Mucosa of rectum (tissue), 2 donors: ENCODE measurements at regions not wholly inside any gene's neighbourhood (a gene's known extent, or its start where the extent isn't known, plus 50 kb on each side); places are given as distances from the start of the nearest gene placed in this dataset.
"Not testable (repeated sequence)": the region's sequence is repeated elsewhere in the genome, so short reads cannot be mapped to it uniquely, and the experiment has no call there.

Experiments
- H3K27ac ChIP-seq, 2 donors: one replicate each; pipeline ENCODE4 v1.7.0; 2013; ENCODE audit warnings: inconsistent platforms in 2 of 2, low read depth in 2 of 2, low read length in 2 of 2
- H3K27me3 ChIP-seq, 2 donors: one replicate each; pipeline ENCODE4 v1.7.0; 2013; ENCODE audit warnings: low read length in 2 of 2; ENCODE audit not compliant: control insufficient read depth in 2 of 2, insufficient read depth in 2 of 2
- H3K36me3 ChIP-seq, 2 donors: one replicate each; pipeline ENCODE4 v1.7.0; 2013; ENCODE audit warnings: low read length in 2 of 2; ENCODE audit not compliant: control insufficient read depth in 2 of 2, insufficient read depth in 2 of 2
- H3K4me1 ChIP-seq, 2 donors: one replicate each; pipeline ENCODE4 v1.7.0; 2013; ENCODE audit warnings: low read length in 2 of 2, mild to moderate bottlenecking in 1 of 2; ENCODE audit not compliant: control insufficient read depth in 2 of 2, insufficient read depth in 2 of 2
- H3K4me3 ChIP-seq, 2 donors: one replicate each; pipeline ENCODE4 v1.7.0; 2013; ENCODE audit warnings: low read length in 2 of 2
- H3K9ac ChIP-seq, 2 donors: one replicate each; pipeline ENCODE4 v1.7.0; 2013; ENCODE audit warnings: low read length in 2 of 2, low read depth in 1 of 2, mild to moderate bottlenecking in 1 of 2
- H3K9me3 ChIP-seq, 2 donors: one replicate each; pipeline ENCODE4 v1.7.0; 2013; ENCODE audit warnings: low read length in 2 of 2; ENCODE audit not compliant: control insufficient read depth in 2 of 2
- donor health status: healthy.
- donor health status: Normal muscosa, but diverticular disease.

DNA sequence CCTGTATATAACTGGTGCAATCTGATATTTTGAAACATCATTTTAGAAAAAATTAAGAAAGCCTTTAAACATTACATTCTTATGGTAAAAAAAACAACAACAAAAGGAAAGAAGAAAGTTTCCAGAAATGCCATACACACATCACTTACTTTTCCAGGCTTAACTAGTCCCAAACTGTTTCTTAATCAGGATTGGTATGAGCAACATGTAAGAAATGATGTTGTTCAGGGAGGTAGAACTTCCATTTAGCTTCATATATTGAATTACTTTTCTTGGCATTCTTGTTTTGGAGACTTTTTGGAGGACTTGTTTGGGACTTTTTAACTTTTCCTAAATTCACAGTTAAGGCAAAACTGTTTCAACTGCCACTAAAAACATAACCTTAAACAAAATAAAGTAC lies 791.5 kb downstream of the METTL15 start:
- H3K9me3 ChIP-seq: no peaks in the 10 kb centered on the region
- no peaks in the 10 kb centered on the region for H3K4me1 ChIP-seq
- H3K27ac ChIP-seq: no peak overlapping the region
- H3K36me3 ChIP-seq: no peaks in the 10 kb centered on the region
- no peak overlapping the region for H3K4me3 ChIP-seq
- no peaks in the 10 kb centered on the region for H3K27me3 ChIP-seq
- no peak overlapping the region for H3K9ac ChIP-seq

DNA sequence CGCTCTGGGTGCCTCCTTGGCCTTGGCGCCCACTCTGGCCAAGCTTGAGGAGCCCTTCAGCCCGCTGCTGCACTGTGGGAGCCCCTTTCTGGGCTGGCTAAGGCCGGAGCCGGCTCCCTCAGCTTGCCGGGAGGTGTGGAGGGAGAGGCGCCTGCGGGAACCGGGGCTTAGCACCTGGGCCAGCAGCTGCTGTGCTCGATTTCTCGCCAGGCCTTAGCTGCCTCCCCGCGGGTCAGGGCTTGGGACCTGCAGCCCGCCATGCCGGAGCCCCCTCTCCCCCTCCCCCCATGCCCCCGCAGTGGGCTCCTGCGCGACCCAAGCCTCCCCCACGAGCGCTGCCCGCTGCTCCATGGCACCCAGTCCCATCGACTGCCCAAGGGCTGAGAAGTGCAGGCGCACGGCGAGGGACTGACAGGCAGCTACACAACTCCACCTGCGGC lies 782.4 kb downstream of the METTL15 start:
- not testable (repeated sequence) for H3K4me3 ChIP-seq, H3K27ac ChIP-seq, H3K36me3 ChIP-seq, H3K9ac ChIP-seq, H3K9me3 ChIP-seq, H3K27me3 ChIP-seq, H3K4me1 ChIP-seq

DNA sequence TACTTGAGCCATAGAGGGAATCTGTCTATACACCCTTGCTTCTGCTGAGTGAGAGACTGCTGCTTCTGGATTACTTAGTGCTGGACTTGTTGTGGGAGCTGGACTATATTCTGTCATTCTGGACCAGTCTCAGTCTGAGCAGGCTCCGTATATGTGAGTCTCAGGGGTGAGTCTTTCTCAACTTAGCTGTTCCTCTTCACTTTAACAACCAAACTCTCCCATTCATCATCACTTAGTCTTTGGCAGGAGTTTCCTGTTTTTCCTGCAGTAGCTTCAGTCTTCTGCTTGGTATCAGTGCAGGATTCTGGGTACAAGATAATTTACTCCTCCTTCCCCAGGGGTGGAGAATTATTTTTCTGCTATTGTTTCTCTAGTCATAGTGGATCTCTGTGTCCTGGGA lies 779.5 kb downstream of the METTL15 start:
- Histone ChIP-seq H3K9ac (no peak overlapping the region), H3K4me3 (no peak overlapping the region), H3K27ac (no peak overlapping the region), H3K4me1 (no peaks in the 10 kb centered on the region), H3K9me3 (no peaks in the 10 kb centered on the region), H3K27me3 (no peaks in the 10 kb centered on the region), H3K36me3 (no peaks in the 10 kb centered on the region)

DNA sequence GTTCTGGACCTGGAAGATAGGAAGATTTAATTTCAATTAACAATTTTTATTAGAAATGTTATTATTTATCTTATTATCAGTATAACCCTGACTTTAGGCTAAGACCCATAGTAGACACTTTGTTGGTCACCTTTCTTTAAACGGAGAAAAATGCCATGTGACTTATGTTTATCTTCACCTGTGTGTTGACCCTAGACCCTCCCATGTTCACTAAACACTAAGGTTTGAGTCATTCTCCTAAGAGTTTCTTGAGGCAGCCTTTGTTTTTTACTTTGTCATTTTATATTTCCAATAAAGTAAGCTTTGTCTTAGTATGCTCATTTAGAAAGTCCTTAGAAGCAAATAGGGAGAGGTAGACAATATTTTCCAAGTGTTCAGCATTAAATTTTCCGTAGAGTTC lies 771.7 kb downstream of the METTL15 start:
- Histone ChIP-seq H3K4me1 (no peaks in the 10 kb centered on the region), H3K36me3 (no peaks in the 10 kb centered on the region), H3K9me3 (no peaks in the 10 kb centered on the region), H3K4me3 (no peak overlapping the region), H3K27me3 (no peaks in the 10 kb centered on the region), H3K27ac (no peak overlapping the region), H3K9ac (no peak overlapping the region)

DNA sequence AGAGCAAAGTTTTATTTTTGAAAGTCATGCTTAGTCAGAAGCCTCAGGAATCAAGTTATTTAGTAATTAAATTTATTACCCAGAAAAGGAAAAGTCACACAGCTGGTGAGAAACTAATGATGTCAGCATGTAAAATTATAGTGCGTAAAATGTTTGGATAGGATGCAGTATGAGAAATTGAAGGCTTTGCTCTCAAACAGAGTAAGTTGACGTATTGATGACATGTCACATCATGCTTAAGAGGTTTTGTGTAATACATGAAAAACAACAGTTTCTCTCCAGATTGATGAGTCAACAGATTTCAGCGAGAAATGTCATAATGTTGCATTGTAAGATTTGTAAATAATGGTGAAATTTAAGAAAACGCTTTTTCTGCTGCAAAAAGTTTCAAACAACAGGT lies 769.8 kb downstream of the METTL15 start:
- Histone ChIP-seq H3K9ac (no peak overlapping the region), H3K27ac (no peak overlapping the region), H3K4me1 (no peaks in the 10 kb centered on the region), H3K36me3 (no peaks in the 10 kb centered on the region), H3K27me3 (no peaks in the 10 kb centered on the region), H3K9me3 (no peaks in the 10 kb centered on the region), H3K4me3 (no peak overlapping the region)

DNA sequence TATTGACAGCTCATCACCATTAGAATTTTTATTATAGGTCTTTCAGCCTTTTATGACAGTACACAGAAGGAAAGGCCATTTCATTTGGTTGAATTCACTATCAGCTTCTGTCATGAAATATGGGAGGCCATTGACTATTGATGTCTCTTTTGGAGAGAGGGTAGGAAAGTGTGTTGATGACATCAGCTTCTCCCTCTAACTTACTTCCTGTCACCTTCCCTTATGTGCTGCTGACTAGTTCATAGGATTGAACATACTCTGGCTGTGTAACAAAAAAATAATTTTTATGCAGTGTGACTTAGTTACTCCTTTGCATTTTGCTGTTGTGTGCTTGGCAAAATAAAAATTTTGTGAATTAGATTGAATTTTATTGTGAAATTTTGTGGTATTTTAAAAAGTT lies 769.2 kb downstream of the METTL15 start:
- no peaks in the 10 kb centered on the region for H3K36me3 ChIP-seq
- no peaks in the 10 kb centered on the region for H3K9me3 ChIP-seq
- no peak overlapping the region for H3K27ac ChIP-seq
- no peak overlapping the region for H3K4me3 ChIP-seq
- no peak overlapping the region for H3K9ac ChIP-seq
- no peaks in the 10 kb centered on the region for H3K4me1 ChIP-seq
- no peaks in the 10 kb centered on the region for H3K27me3 ChIP-seq

DNA sequence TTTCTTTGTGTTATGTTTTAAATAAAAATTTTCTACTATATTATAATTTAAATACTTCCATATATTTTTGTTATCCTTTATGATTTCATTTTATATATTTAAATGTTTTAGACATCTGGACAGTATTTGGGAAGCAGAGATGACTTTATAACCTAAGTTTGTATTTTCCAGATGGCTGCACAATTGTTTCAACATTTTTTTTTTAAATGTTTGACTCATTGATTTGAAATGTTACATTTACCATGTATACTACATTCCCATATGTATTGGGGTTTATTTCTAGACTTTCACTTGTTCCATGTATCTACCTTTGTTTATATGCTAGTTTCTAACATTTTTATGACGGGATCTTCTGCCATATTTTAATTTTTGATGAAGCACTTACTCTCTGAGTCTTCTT lies 766.5 kb downstream of the METTL15 start:
- no peaks in the 10 kb centered on the region for H3K9me3 ChIP-seq
- H3K4me3 ChIP-seq: no peak overlapping the region
- no peaks in the 10 kb centered on the region for H3K4me1 ChIP-seq
- no peaks in the 10 kb centered on the region for H3K27me3 ChIP-seq
- H3K36me3 ChIP-seq: no peaks in the 10 kb centered on the region
- H3K27ac ChIP-seq: no peak overlapping the region
- H3K9ac ChIP-seq: no peak overlapping the region

GRCh38 chr11:28871090-28871489 lies 762.9 kb downstream of the METTL15 start:
- Histone ChIP-seq H3K9me3 (no peaks in the 10 kb centered on the region), H3K27me3 (no peaks in the 10 kb centered on the region), H3K36me3 (no peaks in the 10 kb centered on the region)

GRCh38 chr11:28863422-28863821 lies 755.2 kb downstream of the METTL15 start:
- no peaks in the 10 kb centered on the region for H3K27me3 ChIP-seq
- H3K4me1 ChIP-seq: no peaks in the 10 kb centered on the region
- H3K9me3 ChIP-seq: no peaks in the 10 kb centered on the region
- H3K4me3 ChIP-seq: no peak overlapping the region
- H3K27ac ChIP-seq: no peak overlapping the region
- H3K9ac ChIP-seq: no peak overlapping the region
- H3K36me3 ChIP-seq: no peaks in the 10 kb centered on the region

More at GRCh38 chr11:28871090-28871489, 762.9 kb downstream of the METTL15 start:
- Histone ChIP-seq H3K9ac (no peak overlapping the region), H3K27ac (no peak overlapping the region), H3K4me3 (no peak overlapping the region), H3K4me1 (no peaks in the 10 kb centered on the region)

GRCh38 chr11:28860893-28861292 lies 752.7 kb downstream of the METTL15 start:
- Histone ChIP-seq H3K4me3 (no peak overlapping the region), H3K9ac (no peak overlapping the region), H3K36me3 (no peaks in the 10 kb centered on the region), H3K9me3 (no peaks in the 10 kb centered on the region), H3K27me3 (no peaks in the 10 kb centered on the region), H3K27ac (no peak overlapping the region), H3K4me1 (no peaks in the 10 kb centered on the region)

DNA sequence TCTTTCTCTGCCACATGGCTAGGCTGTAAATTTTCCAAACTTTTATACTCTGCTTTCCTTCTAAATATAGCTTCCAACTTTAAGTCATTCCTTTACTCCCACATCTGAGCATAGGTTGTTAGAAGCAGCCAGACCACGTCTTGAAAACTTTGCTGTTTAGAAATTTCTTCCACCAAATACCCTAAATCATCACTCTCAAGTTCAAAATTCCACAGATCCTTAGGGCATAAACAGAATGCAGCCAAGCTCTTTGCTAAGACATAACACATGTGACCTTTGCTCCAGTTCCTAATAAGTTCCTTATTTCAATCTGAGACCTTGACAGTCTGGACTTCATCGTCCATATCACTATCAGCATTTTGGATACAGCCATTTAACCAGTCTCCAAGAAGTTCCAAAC lies 749.9 kb downstream of the METTL15 start:
- no peaks in the 10 kb centered on the region for H3K4me1 ChIP-seq
- H3K27me3 ChIP-seq: no peaks in the 10 kb centered on the region
- H3K9me3 ChIP-seq: no peaks in the 10 kb centered on the region
- no peak overlapping the region for H3K4me3 ChIP-seq
- H3K9ac ChIP-seq: no peak overlapping the region
- H3K36me3 ChIP-seq: no peaks in the 10 kb centered on the region
- no peak overlapping the region for H3K27ac ChIP-seq
